GM21367 (cell line): ENCODE measurements at regions not wholly inside any gene's neighbourhood (a gene's known extent, or its start where the extent isn't known, plus 50 kb on each side); places are given as distances from the start of the nearest gene placed in this dataset.
"Not testable (repeated sequence)": the region's sequence is repeated elsewhere in the genome, so short reads cannot be mapped to it uniquely, and the experiment has no call there.

Experiments used
- ATAC-seq: cut with Tn5 transposase; IDR thresholded peaks from one replicate; pipeline ENCODE4 v1.9.1; 2021; ENCODE audit not compliant: unreplicated experiment

DNA sequence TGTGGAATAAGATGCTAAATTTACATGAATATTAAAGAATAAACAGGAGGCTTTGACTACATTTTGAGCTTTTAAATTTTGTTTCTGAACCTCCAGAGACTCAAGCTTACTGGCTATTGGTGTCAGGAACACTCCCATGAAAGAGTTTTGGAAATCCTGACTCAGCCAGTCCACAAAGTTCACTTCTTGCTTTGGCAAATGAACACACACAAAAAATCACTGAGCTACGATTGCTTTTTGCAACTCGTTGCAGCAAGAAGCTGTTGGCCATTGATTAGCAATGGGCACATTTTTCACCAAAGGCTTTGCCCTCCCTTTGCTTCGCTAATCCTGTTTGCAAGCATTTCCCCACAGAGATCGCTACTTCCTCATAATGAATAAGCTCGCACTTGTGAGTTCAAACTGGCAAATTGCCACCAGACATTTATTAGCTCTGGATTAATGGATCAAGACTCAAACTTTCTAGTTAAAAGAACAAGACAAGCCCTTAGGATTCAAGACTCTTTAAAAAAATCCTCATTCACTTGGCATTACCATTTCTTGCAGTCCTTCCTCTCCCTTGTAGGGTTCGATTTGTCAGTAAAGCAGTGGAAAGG lies 343.2 kb upstream of the ONECUT1 start:
- no peak for ATAC-seq

DNA sequence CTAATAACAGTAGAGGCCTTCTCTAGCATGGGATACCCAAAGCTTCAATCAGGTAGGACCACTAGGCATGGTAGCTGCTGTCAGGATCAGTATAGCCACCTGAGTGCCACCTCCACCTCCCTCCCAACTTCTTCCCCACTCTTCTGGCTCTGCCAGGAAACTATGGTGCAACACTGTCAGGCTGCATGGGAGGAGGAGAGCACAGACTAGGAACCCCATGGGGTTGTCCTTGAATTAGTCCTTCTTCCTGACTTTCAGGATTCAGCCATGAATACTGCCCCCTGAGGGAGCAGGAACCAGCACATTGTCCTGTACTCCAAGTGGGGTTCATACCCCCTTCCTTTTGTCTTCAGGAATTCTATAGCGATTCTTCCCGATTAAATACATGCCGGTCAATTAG lies 340.8 kb upstream of the ONECUT1 start:
- ATAC-seq = no peak

DNA sequence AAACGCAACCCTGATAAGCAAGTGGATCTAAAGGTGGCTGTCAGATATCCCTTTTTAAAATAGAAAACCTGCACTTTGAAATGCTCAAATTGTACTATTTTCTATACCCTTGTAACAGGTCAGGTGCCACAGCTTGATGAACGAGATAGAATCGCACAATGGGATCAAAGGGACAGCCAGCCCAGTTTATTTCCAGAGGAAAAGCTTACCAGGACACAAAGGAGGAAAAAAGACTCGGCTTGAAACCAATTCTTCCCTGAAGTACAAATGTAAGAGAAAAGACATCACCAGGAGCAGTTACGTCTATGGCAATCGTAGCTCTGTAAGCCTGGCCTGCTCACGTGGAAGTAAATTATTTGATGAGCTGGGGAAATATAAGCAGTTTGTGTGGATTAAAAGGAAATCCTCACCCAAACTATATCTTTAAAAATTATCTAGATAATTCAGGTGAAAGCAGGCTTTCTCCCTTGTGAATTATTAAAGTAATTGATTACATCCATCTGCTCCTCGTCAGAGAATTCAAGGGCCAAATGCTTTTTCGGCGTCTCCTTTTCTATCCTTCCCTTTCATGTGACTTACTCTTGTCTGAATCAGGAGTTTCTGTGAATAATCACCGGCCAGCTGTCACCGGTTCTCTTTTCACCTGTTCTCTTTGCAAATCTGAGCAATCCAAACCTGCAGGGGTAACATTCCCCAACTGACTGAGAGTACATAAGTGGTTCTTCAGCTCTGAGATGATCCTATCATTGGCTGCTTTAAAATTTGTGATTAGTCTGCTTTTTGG lies 339.2 kb upstream of the ONECUT1 start:
- ATAC-seq = no peak

DNA sequence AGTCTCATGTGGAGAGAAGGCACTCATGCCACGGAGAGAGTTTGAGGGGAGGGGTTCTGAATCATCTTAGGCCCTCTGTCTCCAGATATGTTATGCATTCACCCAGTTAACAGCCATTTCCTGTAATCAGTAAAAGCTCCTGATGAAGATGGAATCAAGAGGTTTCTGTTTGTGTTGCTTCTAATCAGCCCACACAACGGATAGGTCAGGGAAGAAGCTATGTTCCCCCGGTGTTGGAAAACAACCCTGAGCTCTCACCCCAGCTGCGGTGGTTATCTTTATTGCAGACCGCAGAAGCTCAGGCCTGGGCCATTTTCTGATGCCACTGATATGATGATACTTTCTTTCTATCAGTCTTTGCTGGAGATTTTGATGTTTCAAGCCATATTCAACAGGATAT lies 338.5 kb upstream of the ONECUT1 start:
- no peak for ATAC-seq

DNA sequence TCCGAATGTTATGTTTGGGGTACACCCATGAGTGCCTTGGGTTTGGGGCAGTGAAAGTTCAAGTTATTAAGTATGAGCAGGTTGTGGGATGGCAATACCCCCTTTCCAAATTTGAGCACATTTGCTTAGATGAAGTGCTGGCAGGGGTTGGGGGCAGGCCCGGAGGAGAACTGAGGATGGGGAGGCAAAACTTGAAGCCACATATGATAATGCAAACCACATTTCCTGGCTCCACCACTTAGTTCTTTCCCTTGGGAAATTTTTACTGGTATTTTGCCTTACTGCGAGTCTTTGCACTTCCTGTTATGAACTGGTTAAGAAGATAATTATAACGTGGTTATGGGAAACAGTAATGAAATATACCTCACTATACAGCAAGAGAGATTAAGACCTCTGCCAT lies 336.0 kb upstream of the ONECUT1 start:
- ATAC-seq = no peak

DNA sequence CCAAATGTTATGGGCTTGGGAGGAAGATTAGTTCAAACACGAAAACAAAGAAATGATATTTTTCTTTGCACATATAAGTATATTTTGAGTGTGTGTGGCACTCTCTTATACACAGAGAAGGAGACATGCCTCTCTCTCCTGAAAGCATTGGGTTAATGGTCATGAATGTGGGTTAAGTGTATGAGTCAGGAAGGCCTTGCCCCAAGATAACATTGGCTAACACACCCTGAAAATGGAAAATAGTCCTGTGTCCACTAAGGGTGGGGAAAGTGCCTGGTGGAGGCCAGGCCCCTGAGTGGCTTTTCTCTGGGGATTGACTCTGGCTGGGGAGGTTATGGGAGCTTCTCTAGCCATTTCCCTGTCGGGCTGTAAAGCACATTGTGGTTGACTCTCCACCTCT lies 332.7 kb upstream of the ONECUT1 start:
- no peak for ATAC-seq

DNA sequence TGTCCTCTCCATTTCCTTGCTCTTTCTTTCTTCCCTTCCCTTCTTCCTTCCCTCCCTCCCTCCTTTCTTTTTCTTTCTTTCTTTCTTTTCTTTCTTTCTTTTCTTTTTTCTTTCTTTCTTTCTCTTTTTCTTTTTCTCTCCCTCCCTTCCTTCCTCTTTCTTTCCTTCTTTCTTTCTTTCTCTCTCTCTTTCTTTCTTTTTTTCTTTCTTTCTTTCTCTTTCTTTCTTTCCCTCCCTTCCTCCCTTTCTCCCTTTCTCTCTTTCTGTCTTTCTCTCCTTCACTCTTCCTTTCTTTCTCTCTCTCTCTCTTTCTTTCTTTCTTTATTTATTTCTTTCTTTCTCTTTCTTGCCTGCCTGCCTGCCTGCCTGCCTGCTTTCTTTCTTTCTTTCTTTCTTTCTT lies 326.8 kb upstream of the ONECUT1 start:
- not testable (repeated sequence) for ATAC-seq

DNA sequence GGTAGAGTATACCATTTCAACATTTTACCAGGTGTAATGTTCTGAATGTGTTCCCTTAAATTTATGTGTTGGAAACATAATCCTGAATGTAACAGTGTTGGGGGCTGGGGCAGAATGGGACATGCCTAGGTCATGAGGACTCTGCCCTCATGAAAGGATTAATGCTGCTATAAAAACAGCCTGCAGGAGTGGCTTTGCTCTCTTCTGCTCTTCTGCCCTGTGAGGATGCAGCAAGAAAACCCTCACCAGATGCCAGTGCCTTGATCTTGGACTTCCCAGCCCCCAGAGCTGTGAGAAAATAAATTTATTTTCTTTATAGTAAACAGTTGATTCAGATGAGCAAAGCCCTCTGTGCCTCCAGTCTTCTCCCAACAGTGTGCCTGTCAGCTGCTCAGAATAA lies 326.0 kb upstream of the ONECUT1 start:
- no peak for ATAC-seq

DNA sequence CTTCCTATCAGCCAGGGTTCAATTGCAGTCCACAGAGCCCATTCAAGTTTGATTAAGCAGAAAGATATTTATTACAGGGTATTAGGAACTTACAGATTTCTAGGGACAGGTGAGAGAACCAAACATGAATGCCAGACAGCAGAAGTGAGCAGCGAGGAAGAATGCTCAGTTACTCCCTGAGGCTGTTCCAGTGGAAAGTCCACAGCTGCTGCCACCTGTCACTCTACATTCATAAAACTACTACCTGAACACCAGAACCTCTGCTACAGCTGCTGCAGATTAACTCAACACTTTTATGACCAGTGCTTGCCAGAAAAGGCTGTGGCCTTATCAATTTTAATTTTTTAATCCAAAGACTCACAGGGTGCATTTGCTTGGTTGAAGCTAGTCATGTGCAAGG lies 325.4 kb upstream of the ONECUT1 start:
- ATAC-seq = no peak

DNA sequence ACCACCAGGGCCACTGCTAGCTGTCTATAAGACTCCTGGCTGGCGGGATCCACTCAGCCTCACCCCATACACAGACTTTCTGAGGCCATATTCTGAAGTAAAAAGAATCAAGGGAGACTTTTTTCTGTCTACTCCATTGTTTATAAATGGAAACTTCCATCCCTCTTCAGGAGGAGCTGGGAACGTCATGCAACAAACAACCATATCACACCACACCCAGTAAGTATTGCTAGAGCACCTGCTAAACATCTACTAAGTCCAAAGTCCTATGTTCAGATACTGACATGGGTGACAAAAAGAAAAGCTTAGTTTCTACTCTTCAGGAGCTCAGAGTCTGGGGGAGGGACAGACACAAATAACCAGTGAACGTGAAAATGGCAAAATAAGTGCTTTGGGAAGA lies 324.8 kb upstream of the ONECUT1 start:
- ATAC-seq = no peak

DNA sequence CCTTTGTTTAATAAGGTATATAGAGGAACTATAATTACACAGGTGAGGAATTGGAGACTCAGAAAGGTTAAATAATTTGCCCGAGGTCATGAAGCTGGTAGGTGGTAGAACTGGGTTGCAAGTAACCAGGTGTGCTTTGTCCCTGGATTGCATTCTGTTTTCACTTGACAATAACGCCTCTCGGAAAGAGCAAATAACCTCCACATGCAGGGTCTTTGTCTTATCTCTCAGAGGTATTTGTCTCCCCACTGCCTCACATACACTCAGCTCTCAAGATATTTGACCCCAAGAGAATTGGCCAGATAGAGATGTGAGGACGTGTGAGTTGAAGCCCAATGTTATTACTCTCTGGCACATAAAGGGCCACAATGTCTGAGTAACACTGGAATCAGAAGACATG lies 320.9 kb upstream of the ONECUT1 start:
- ATAC-seq = no peak

DNA sequence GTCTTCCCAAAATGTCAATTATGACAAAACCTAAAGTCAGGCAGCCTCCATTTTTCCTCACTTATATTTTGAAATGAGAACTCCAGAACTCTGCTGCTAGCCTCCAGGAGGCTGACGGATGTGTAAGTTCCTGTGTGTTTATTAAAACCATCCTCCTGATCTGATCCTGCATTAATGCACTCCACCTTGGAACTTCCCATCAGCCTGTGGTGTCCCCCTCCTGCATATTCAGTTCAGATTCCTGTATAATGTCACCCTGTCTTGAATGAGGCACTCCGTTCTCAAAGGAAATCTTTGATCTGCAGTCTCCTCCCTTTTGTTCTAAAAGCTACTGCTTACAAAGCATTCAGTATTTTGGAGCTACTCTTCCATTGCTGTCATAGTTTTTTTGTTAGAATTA lies 318.2 kb upstream of the ONECUT1 start:
- no peak for ATAC-seq

DNA sequence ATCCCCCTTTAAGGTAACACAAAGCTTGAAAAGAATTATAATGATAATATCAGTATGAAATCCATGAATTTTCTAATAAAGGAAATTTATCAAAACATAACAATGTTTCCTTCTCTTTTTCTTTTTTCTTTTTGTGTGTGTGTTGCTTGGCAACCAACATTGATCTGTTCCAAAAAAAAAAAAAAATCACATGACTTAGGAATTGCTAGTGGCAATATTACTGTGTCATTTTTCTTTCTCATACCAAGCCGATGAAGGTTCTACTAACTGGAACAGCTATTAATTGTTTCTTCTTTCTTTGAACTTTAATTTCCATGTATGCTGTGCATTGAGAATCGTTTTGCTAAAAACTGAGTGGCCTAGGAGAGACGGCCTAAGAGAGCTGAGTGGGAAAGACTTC lies 317.7 kb upstream of the ONECUT1 start:
- ATAC-seq = no peak

DNA sequence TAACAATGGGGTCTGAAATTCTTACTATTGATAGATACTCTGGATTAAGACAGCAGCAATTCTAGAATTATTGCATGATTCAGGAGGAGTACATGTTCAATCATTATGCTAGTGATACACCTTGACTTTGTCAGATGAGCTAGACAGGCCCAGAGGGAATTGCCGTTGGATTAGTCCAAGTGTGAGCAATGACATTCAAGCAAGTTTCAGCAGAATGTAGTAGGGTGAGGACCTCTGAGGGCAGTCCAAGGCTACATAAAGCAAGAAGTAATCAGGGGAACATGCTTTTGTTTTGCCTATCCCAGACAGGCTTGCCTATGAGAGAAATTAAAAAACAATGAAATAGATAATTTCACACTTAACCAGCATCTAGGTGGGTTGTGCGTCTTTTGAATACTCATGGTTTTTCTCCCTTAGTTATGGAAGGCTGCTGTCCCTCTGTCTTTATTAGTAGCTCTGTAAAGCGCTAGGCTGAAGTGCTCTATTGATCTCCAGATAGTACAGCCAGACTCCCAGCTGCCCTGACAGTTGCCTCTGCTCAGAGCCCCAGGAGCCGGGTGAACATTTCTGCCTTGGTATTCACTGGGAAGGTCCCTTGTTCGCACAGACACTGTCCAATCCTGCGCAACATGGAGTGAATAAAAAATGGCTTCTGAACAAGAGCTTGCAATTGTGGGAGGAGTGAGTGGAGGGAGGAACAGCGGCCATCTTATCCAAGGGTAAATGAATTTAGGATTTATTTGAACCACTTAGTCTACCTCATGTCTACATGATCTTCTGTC lies 316.6 kb upstream of the ONECUT1 start:
- no peak for ATAC-seq

DNA sequence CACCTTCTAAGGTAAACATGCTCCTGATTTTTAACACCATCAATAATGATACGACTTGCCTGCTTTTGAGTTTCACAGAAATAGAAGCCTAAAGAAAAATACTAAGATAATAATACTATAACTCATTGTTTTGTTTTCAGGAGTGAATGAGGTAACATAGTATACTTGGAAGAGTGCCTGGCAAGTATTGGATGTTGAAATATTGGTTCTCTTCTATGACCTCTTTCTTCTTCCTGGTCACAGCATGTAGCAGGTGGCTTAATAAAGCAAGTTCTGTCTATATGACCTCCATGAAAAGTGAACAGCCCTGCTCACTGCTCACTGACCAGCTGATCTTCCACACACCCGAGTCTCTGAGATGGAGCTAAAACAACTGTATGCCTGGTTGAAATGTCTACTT lies 312.3 kb upstream of the ONECUT1 start:
- ATAC-seq = no peak

DNA sequence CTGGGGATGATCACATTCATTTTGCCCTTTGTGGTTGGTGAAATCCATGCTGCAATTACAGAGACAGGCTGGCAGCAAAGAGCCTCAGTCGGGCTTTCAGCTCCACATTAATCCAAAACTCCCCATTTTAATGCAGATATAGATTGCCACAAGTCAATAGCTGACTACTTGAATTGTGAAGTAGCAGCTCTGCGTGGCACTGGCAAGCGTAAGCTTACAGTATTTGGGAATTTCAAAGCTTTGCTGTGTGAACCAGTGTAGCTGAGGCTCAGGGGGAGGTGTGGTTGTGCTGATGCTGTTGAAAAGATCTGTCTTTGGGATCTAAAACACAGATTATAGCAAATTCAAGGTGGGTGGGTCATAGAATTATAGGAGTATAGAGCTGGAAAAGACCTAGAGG lies 290.3 kb upstream of the ONECUT1 start:
- no peak for ATAC-seq

DNA sequence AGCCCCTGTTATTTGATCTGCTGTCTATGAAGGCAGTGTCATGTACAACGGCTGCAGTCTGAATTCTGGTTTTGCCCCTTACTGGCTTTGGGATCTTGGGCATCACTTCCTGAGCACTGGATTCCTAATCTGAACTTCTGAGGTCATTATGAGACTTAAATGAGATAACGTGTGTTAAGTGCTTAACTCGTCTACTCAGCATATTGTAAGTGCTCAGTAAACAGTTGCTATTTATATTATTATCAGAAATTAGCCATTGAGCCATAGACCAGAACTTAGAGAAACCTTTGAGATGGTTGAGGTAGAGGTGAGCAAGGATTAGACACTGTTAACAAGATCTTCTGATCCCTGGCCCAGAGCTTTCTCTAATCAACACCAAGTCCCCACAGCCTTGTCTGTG lies 284.1 kb upstream of the ONECUT1 start:
- no peak for ATAC-seq

DNA sequence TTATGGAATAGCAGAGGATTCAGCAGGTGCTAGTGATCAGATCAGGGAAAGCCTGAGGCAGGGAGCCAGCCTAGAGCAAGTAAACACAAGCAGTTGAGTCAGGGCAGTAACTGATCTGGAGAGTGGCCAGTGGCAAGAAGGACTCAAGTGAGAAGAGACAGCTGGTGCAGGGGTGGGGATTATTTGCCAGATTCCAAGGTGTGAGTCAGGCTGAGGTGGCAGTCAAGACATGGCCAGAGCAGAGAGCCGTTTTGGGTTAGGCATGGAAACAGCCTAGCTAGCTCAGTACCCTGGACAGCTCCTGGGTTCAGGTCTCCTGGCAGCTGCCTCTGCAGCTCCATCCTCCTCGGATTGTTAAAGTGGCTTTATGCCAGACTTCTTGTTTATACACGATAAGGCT lies 281.9 kb upstream of the ONECUT1 start:
- ATAC-seq = no peak

DNA sequence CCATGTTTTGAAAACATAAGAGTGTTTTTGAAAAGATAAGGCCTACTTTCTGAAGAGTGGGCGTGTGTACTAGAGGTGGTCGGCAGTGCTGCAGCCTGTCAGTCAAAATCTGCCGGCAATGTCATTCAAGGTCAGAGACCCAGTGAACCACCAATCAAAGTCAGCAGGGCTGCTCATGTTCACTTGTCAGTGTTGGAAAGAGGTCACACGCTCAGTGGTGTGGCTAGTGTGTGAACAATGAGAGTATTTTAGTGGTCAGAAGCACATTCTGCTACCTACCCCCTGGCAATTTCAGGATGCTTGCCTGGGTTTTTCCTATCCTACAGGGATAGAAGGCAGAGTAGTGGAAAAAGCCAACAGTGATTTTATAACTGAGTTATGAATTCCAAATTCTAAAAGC lies 278.5 kb upstream of the ONECUT1 start:
- no peak for ATAC-seq

DNA sequence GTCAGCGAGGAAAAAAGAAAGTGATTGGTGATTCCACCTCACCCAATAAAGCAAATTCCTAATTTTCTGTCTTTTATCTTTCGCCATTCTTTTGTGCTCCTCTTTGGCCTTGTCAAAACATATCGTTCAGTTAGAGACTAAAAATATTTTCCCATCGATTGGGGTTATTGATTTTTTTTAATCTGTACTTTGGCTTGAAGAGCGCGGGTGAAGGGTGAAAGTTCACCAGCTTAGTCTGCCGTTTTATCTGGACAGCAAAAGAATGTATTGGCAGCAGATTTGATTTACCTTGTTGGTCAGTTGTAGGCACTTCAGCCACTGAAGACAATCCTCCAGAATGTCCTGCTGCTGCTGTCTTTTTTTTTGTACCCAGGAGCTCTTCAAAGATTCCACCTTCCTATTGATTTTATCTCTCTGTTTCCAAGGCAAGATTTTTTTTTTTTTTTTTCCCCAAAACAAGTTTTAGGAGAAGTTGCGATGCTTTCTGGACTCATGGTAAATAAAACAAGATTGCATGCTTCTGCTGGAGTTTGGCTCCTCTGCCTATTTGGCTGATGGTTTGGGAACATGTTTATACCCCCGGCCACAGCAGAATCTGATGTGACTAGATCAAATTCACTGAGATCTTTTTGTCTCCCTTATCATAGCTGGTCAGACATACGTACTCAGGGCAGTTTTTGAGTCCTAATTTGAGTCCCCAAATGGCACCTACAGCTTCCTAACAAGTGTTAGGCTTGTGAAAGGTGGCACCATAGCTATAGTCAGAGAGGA lies 269.3 kb upstream of the ONECUT1 start:
- ATAC-seq = no peak

DNA sequence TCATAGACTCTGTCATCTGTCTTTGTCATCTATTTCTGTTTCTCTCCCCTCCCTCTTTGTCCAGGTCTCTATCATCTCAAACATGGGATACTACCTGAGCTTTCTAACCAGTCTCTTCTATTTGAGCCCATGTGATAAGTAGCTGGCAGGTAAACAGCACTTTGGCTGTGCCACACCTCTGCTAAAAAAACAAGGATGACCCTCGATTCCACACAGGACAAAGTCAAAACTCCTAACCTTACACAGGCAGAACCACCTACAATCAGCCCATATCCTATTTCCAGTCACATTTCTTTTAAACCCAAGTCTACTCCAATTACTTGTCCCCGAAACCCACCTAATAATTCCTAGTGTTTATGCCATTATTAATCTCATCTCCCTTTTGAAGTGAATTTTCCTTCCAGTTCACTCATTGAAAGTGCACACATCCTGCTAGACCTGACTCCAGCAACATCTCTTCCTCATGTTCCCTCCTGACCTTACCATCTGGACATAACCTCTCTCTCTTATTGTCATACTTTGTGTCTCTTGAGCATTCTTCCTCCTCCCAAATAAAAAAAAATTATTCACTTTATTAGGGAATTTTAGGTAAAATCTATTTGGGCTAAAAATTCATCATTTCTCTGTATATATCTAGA lies 256.1 kb upstream of the ONECUT1 start:
- ATAC-seq = no peak
